ENCODE measurements at regions not wholly inside any gene's neighbourhood (a gene's known extent, or its start where the extent isn't known, plus 50 kb on each side); places are given as distances from the start of the nearest gene placed in this dataset.

- no peak for DNase-seq
Observed at GRCh38 chr13:60286707-60287106, 110.3 kb upstream of the TDRD3 start.

DNA sequence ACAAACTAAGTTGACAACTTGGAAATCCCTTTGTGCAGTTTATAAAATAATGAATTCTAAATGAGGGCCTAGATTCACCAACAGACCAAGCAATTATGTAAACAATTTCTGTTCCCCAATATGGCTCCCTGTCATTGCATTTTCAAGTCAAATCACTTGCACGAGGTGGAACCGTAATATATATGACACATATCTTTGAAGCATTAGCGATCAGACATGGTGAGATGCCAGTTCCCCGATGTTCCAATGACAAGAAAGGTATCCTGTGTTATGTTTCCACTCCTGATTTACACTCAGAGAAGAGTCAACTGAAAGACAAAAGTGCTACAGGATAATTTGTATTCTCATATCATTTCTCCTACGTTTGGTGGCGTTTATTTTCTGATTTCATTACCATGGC lies 108.5 kb upstream of the TDRD3 start:
- no peak for DNase-seq

DNA sequence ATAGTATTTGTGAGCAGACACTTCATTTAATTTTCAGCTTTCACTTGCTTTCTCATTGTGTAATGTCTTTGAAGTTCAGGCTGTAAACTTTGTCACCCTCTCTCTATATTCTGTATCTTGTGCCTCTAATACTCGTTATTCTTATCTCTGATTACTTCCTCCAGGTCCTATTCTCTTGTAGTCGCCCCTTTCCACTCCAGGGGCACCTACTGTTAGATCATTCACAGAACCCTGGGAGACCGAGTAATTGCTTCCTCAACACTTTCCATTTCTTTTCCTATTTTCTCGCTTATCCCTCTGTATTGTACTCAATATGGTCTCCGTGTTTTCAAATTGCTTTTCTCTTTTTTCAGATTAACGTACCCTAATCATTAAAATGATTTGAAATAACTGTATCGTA lies 93.9 kb upstream of the TDRD3 start:
- DNase-seq, result no peak

GRCh38 chr13:60311527-60311926 lies 85.5 kb upstream of the TDRD3 start:
- no peak for DNase-seq

DNA sequence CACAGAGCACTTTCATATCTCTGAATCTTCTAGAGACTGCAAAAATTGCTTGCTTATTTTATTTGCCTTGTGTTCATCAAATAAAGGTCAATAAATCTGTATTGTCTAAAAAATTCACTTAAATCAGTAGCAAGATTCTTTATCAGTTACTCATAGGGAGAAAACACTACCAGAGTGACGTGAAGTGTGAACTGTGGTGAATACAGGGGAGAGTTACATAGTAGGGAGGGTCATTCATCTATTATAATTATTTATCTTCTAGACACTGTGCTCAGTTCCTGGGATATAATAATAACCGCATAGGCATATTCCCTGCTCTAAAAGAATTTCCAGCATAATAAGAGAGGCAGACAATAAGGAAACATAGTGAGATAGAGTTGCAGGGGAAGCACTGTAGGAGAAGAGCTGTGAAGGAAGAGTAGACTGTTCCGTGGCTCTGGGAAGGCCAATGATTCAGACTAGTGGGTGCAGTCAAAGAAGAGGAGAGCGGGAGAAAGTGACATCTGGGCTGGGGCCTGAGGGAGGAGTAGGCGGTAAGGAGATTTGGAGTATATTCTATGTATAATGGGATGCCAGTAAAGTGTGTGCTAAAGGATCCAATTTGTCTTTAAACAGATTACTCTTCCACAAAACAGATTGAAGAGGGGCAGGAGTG lies 84.0 kb upstream of the TDRD3 start:
- DNase-seq, result no peak

DNA sequence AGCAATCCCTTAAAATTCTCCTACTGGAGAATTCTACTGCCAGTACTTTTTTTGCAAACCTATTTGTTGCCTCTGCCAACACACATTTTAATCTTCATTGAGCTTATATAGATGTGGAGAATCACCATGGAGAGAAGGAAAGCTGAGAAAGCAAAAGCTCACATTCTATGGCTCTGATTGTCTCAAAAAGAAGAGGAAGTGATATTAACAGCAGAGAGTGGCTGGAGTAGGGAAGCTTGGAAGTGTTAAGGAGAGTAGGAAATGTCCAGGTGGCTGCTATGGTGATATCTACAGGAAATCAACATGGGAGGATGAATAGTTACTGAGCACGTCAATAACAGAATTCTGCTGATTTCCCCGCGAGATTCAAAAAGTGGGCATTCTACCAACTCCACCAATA lies 78.8 kb upstream of the TDRD3 start:
- DNase-seq, result no peak

DNA sequence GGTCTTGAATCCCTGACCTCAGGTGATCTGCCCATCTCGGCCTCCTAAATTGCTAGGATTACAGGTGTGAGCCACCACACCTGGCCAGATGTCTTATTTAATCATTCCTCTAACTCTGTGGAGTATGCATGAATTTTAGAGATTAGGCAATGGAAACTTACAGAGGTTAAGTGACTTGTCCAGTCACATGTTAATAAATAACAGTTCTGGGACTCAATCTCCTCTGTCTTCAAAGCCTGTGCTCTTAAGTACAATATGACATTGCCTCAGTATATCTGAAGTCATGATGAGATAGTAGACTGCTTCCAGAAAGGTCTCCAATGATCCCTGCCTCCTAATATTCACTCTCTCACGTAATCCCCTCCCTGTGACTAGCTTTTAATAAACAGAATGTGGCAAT lies 72.9 kb upstream of the TDRD3 start:
- no peak for DNase-seq

- DNase-seq, result no peak
Observed at GRCh38 chr13:60326273-60326672, 70.7 kb upstream of the TDRD3 start.

- DNase-seq, result no peak
Observed at GRCh38 chr13:60327511-60327910, 69.5 kb upstream of the TDRD3 start.

- no peak for DNase-seq
Observed at GRCh38 chr13:60328073-60328472, 68.9 kb upstream of the TDRD3 start.

- DNase-seq, result peak; percentile 12
Observed at GRCh38 chr13:60329221-60329923, 67.6 kb upstream of the TDRD3 start.

- no peak for DNase-seq
Observed at GRCh38 chr13:60331249-60332012, 65.6 kb upstream of the TDRD3 start.

- DNase-seq, result no peak
Observed at GRCh38 chr13:60332682-60333081, 64.3 kb upstream of the TDRD3 start.

GRCh38 chr13:60334310-60334709 lies 62.7 kb upstream of the TDRD3 start:
- DNase-seq, result no peak

DNA sequence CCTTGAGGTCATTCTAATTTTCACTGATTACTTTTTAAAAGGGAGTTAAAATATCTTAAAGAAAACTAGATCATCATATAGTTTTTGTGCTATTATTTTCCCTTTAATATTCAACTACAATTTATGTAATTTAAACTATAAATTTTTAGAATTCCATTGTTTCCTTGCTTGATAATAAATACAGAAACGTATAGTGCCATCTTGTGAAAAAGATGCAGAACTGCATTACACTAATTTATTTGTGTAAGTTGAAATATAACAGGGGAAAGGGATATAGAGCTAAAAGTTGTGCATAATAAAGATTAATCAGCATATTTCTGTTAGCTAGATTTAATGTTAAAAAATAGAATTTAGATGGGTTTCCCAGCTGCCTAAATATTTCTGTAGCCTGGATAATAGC lies 61.5 kb upstream of the TDRD3 start:
- DNase-seq, result no peak

DNA sequence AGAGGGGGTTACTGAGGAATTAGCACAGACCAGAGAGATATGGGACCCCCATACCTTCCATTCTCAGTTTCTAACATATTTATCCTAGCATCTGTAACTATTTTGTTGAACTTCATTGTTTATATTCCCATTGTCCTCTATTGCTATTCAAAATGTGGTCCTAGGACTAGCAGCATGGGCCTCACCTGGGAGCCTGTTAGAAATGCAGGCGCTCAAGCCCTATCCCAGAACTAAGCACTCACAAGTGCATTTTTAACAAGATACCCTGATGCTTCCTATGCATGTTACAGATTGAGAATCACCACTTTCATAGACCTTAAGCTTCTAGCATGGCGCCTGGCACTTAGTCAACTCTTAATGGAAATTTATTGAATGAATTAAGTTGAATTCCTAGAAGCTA lies 58.3 kb upstream of the TDRD3 start:
- DNase-seq, result no peak

- no peak for DNase-seq
Observed at GRCh38 chr13:60343978-60344377, 53.0 kb upstream of the TDRD3 start.

GRCh38 chr13:60347174-60347573 lies 49.8 kb upstream of the TDRD3 start:
- no peak for DNase-seq
